ENCODE measurements at regions not wholly inside any gene's neighbourhood (a gene's known extent, or its start where the extent isn't known, plus 50 kb on each side); places are given as distances from the start of the nearest gene placed in this dataset.

DNA sequence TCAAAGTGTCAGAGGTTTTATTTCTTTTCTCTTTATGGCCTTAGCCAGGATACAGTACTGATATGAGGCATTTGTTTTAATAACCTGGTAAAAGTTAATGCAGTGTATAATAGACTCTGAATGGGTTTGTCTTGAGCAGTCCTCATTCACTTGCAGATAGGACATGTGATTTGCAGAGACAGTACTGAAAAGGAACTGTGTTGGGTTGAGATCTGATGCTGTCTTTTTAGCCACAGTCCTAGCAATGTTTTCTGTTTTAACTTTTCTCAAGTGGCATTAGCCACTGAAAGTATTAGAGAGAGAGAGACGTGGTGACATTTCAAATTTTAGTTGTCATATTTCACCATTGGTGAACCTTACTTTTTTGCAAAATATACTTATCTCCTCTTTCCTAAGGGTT is 547.2 kb upstream of the MAN1A1 start:
- TF ChIP-seq, protein P1, sequence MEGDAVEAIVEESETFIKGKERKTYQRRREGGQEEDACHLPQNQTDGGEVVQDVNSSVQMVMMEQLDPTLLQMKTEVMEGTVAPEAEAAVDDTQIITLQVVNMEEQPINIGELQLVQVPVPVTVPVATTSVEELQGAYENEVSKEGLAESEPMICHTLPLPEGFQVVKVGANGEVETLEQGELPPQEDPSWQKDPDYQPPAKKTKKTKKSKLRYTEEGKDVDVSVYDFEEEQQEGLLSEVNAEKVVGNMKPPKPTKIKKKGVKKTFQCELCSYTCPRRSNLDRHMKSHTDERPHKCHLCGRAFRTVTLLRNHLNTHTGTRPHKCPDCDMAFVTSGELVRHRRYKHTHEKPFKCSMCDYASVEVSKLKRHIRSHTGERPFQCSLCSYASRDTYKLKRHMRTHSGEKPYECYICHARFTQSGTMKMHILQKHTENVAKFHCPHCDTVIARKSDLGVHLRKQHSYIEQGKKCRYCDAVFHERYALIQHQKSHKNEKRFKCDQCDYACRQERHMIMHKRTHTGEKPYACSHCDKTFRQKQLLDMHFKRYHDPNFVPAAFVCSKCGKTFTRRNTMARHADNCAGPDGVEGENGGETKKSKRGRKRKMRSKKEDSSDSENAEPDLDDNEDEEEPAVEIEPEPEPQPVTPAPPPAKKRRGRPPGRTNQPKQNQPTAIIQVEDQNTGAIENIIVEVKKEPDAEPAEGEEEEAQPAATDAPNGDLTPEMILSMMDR (IDR thresholded peaks at IDR 0.05 in 8 of 11, conservative IDR thresholded peaks at IDR 0.05 in 3 of 11), result no peak
- TF ChIP-seq POLR2A (IDR thresholded peaks at IDR 0.05) (no peak), POLR2AphosphoS5 (IDR thresholded peaks at IDR 0.05) (no peak)

Data from spleen (tissue), 7 donors.